NCI-H446 treated with DMSO at 0.1 percent for 48 hours (cell line): ENCODE measurements at regions not wholly inside any gene's neighbourhood (a gene's known extent, or its start where the extent isn't known, plus 50 kb on each side); places are given as distances from the start of the nearest gene placed in this dataset.

Source experiments
- DNase-seq: peaks from one replicate; lab custom pipeline; 2025; lab: John Stamatoyannopoulos, UW

DNA sequence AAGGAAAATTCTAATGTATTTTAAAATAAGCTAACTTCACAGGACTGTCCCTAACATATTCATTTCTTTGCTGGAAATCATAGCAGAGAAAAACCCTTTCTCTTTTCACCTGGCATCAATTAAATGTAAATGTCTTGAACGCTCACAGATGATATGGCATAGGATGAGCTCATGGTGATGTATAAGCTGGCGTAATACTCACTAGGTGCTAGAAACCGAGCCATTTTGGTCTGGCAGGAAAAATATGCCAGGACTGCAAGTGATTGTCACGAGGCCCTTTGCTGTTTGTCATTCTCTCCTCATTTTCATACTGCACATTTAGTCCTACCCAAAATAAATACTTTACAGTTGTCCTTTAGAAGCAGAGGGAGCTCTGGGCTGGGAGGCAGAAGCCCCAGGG lies 222.7 kb upstream of the LNX1 start:
- no peak for DNase-seq

DNA sequence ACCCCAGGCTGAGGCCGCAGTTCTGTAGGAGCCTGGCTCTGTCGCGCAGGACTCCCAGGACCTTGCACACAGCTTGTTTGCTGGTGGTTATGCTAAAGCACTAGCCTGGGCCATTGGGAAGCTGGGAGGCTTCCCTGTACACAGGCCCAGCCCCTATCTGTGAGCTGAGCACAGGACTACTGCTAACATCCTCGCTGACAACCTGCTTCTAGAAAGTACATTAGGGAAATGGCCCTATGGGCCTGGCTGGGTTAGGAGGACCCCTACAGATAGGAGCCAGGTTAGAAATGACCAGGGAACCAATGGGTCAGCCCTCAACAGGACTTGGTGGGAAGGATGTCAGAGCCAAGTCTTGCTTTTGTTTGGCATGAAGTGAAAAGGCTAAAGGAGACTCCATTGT lies 219.4 kb upstream of the LNX1 start:
- no peak for DNase-seq

DNA sequence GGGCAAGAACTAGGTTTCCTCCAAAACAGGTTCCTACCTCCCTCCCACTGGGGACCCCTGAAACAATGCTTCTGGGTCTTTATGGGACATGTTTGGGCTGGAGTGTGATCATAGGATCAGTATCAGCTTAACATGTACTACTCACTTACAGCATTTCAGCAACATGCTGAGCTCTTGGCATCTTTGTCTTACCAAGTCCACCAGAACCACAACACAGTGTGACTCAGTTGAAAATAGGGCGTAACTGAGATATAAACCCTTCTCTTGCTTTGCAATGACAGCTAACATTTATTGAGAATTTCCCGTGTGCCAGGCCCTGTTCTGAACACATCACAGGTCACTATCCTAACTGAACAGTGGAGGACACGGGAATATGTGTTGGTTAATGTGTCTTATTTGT lies 218.5 kb upstream of the LNX1 start:
- DNase-seq = no peak

DNA sequence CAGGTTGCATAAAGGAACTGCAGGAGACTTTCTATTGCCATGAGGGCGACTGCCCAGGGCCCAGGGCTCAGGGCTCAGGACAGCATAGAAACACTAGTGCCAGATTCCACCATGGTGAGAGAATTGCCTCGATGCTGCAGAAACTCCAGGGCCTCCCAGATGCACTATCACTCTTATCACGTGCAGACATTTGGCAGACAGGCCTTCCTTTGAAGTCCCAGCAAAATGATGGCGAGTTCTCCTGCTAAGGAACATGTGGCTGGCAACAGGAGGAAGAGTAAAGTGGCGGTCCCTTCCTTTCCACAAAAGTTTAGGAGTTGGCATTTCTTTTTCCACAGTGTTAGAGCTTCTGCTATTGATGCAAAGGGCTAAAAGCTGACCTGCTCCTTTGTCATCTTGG lies 214.0 kb upstream of the LNX1 start:
- no peak for DNase-seq

- DNase-seq = no peak
These were observed 213.4 kb upstream of the LNX1 start for GRCh38 chr4:53804719-53805118.

DNA sequence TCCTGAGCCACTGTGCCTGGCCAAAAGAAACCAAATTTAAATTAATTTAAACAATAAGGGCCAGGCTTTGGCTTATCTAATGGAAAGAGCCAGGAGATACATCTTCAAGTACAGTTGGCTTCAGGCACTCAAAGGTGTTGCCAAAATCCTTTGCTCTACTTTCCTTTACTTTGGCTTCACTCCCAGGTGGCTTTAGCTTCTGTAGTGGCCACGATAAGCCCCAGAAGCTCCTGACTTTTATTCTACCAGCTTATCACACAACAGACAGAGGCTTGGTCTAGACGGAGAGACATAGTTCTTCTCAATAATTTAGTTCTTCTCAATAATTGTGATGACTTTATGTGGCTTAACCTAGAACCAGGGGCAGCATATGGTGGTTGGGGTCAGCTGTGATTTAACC lies 211.2 kb upstream of the LNX1 start:
- no peak for DNase-seq

GRCh38 chr4:53801373-53801772 lies 210.1 kb upstream of the LNX1 start:
- DNase-seq = no peak

GRCh38 chr4:53800741-53801140 lies 209.5 kb upstream of the LNX1 start:
- no peak for DNase-seq

- DNase-seq = no peak
These were observed 201.8 kb upstream of the LNX1 start for GRCh38 chr4:53793096-53793495.

DNA sequence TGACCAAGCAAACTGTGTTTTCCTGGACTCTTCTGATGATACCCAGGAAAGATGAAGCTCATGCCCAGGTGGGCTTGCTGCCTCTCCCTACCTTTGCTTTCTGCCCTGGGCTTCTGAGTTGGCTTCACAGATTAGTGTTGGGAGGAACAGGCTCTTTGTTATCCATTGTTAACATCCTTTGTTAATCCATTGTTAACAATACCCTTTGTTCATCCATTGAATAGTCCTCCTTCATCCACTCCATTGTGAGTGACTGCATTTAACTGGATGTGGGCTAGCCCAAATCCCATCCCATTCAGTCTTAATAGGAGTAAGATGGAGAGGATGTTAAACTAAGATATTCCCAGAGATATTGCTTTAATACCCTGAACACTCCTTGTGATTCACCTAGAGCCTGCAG lies 199.0 kb upstream of the LNX1 start:
- DNase-seq = no peak

DNA sequence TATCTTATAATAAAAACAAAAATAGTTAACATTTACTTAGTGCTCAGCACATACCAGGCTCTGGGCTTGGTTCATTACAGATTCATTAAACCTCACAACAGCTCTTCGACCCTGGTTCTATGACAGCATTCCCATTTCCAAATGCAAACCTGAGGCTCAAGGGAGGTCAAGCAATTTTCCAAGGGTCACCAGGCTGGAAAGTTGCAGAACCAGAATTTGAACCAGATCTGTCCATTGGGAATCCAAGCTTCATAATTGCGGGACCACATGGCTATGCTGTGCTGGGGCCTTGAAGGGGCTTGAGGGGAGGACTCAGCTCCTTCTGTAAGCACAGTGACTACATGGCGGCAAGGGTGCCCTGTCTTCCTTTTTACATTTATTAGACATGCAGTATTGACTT lies 197.3 kb upstream of the LNX1 start:
- DNase-seq = no peak

DNA sequence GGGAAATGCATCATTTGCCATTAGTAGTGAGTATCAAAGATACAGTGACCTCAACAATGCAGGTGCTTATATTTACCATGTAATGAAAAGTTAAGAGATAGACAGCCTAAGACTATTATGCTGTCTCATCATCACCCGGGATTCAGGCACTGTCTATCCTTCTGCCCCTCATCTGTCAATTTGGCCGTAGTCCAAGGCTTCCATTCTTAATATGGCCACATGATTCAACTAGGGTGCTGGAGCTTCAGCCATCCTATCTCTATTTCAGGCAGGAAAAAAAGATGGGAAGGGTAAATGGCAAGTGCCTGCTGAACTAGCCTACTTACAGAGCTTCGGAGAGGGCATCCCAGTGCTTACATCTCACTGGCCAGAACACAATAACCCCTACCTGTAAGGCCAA lies 196.7 kb upstream of the LNX1 start:
- peak; percentile 3 for DNase-seq

GRCh38 chr4:53786632-53787031 lies 195.3 kb upstream of the LNX1 start:
- DNase-seq = no peak

- DNase-seq = no peak
These were observed 194.7 kb upstream of the LNX1 start for GRCh38 chr4:53785996-53786395.

- no peak for DNase-seq
These were observed 192.8 kb upstream of the LNX1 start for GRCh38 chr4:53784112-53784511.

- no peak for DNase-seq
These were observed 192.0 kb upstream of the LNX1 start for GRCh38 chr4:53783208-53783859.

DNA sequence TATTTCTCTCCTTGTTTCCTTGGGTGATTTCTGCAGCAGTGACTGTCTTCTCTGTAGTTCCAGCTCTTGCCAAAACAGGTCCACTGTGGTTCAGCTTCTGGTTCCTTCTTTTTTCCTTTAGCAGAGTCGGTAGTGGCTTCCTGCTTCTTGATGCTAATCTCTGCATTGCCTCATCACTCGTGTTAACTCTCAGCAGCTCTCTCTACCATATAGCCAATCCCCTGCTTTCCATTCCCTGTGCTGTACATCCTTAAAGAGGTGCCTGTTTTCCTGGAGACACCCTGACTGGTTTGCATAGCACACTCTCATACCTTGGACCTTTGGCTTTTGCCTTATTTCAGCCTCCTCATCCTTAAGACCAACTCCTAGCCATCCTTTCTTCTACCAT lies 191.2 kb upstream of the LNX1 start:
- DNase-seq = no peak

DNA sequence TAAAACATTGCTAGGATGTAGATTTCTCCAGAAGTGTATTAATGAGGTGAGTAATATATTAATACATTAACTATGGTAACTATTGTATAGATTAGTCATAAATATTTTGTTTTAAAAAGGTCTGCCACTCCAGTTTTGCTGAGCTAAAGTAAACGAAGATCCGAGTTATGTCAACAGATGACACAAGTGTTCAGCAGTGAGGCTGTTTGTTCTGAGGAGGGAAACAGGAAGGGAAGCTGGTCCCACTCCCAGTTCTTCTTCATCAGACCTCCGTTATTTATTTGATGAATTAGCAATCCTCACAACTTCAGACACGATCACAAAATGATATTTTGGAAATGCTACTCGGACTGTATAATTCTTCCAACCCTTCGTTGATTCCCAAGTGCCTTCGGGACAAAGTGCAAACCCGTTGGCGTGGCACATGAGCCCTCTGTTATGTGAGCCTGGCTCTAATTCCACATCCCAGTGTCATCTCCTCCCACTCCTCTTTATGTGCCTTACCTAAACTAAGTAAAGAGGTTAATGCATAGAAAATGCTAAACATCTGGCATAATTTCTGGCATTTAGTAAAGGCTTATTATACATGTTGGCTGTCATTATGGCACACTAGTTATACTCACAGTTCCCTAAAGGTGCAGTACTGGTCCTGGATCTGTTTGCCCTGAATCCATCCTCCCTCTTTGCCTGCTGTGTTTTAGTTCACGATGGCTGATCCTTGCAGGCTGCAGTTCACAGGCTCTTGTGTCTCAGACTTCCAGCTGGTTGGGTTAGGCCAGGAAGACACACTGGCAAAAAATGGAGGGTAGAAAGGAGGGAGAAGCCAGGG lies 190.6 kb upstream of the LNX1 start:
- no peak for DNase-seq

DNA sequence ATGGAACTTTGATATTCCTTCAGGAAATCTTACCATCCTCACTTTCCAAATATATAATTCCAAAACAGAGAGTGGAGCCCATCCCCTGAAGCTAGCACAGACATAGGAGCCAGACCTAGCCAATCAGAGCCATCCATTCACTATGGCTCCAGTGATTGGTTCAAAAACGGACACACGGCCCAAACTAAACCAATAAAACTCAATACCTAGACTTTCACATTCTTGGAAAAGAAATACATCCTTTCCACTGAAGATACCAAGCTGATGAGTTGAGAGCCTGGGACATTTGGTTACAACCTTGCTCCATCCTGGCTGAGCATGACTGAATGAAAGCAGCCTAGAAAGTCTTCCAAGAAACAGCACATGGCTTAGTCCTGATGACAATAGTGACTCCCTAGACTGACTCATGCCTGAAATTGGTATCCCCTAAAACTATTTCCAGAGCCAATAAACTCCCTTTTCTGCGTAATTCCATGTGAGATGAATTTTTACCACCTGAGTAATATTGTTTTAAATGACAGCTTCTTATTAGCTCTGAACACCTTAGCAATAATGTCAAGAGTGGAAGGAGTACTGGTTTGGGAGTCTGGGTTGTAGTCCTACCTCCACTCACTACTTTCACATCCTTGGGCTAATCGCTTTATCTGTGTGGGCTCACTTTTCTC lies 189.6 kb upstream of the LNX1 start:
- no peak for DNase-seq

DNA sequence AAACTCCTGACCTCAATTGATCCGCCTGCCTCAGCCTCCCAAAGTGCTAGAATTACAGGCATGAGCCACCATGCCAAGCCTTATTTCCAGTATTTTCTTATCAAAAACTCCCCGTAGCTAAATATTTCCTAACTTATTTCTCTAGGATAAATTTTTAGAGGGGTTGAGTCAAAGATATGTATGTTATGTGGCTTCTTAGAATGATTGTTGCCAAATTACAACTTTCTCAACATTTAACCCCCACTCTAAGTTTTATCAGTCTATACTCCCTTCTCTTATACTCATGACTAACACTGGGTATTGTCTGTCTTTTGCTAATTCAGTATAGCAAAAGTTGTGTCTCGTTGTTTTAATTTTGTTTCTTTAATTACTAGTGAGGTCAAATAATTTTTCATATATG lies 187.7 kb upstream of the LNX1 start:
- DNase-seq = no peak

DNA sequence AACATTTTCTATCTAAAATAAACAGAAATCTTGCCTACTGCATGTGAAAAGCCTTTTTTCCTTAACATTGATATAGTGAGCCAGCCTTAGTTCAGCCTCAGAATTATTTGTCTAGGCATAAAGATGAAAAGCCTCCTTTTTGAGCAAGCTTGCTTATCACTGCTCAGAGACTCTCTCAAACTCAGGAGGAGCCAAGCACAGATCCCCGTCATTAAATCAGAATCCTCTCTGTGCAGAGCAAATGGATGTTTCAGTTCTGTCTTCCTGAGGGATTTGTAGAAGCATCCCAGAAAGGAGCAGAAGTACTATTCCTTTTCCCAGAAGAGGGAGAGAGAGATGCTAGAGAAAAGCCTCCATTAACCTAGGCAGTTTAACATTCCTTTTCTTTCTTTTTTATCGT lies 186.9 kb upstream of the LNX1 start:
- DNase-seq = no peak

DNA sequence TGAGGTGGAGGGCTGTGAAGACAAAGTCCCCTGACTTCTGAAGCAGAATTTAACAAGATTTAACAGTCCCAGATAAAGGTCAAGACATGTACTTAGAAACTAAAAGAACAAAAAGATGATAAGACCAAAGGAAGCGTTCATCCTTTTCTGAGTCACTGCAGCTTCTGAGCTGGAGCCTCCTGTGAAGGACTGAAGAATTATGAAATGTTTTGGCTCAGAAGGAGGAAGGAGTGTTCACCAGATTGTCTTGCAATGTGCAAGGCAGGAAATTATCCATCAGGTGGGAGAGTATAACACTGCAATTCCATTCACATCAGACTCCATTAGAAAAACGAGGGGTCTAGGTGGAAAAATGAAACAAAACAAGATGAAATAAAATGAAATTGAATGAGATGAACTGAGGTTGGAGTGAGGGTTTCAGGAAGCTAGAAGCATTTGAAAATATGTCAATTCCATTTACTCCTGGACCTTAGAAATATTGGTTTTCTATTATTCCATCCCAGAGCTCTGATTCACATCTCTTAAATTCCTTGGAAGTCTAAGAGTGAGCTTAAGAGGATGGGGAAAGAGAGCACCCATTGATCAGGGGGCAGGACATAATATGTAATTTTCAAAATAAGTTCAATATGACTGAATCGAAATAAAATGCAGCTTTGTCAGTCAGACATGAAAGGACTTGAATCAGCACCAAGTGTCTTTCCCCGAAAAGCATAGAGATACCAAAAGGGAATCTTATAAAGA lies 186.1 kb upstream of the LNX1 start:
- no peak for DNase-seq

- DNase-seq = no peak
These were observed 184.9 kb upstream of the LNX1 start for GRCh38 chr4:53776141-53776540.
